GM13976 (cell line): ENCODE measurements at regions not wholly inside any gene's neighbourhood (a gene's known extent, or its start where the extent isn't known, plus 50 kb on each side); places are given as distances from the start of the nearest gene placed in this dataset.

Experiments
- DNase-seq: peaks from one replicate; pipeline ENCODE4 v3.0.0; 2012; ENCODE audit warnings: low spot score
- in situ Hi-C: fragments of 300-500 bp; cut with MboI; formaldehyde crosslinking; loops from one replicate; pipeline ENCODE4 v1.12.0; 2022; ENCODE audit warnings: low sequenced_read_pairs, mixed read lengths, inconsistent platforms; ENCODE audit not compliant: unreplicated experiment
- TF ChIP-seq, protein P1 (sequence below): IDR thresholded peaks from 2 replicates; pipeline ENCODE4 v1.5.1; 2012; ENCODE audit warnings: borderline replicate concordance, mild to moderate bottlenecking; ENCODE audit not compliant: insufficient read depth; ENCODE audit errors: extremely low read depth, missing control alignments, control extremely low read depth

- peak; percentile 24 for DNase-seq
Observed at GRCh38 chr4:120977435-120977997, 55.0 kb upstream of the PRDM5 start.

GRCh38 chr4:120973207-120973606, 50.7 kb upstream of the PRDM5 start:
- no peak for DNase-seq
- TF ChIP-seq, protein P1, sequence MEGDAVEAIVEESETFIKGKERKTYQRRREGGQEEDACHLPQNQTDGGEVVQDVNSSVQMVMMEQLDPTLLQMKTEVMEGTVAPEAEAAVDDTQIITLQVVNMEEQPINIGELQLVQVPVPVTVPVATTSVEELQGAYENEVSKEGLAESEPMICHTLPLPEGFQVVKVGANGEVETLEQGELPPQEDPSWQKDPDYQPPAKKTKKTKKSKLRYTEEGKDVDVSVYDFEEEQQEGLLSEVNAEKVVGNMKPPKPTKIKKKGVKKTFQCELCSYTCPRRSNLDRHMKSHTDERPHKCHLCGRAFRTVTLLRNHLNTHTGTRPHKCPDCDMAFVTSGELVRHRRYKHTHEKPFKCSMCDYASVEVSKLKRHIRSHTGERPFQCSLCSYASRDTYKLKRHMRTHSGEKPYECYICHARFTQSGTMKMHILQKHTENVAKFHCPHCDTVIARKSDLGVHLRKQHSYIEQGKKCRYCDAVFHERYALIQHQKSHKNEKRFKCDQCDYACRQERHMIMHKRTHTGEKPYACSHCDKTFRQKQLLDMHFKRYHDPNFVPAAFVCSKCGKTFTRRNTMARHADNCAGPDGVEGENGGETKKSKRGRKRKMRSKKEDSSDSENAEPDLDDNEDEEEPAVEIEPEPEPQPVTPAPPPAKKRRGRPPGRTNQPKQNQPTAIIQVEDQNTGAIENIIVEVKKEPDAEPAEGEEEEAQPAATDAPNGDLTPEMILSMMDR: no peak
- in situ Hi-C loops: no loop called here

More at GRCh38 chr4:120977435-120977997, 55.0 kb upstream of the PRDM5 start:
- TF ChIP-seq, protein P1: peak; percentile 52
- in situ Hi-C loops: no loop called here
